GM18951 (cell line): ENCODE measurements at regions not wholly inside any gene's neighbourhood (a gene's known extent, or its start where the extent isn't known, plus 50 kb on each side); places are given as distances from the start of the nearest gene placed in this dataset.

Source experiments
- POLR2A ChIP-seq: IDR thresholded peaks from 4 replicates; pipeline ENCODE4 v1.6.1; 2011; ENCODE audit warnings: mild to moderate bottlenecking; ENCODE audit not compliant: insufficient read length, insufficient read depth; ENCODE audit errors: extremely low read depth
- in situ Hi-C: fragments of 300-500 bp; cut with MboI; formaldehyde crosslinking; loops from one replicate; pipeline ENCODE4 v1.12.0; 2022; ENCODE audit warnings: low sequenced_read_pairs, mixed read lengths, inconsistent platforms; ENCODE audit not compliant: unreplicated experiment

- in situ Hi-C loops = no loop called here
- TF ChIP-seq POLR2A = no peak
These were observed 381.0 kb upstream of the TPK1 start for GRCh38 chr7:145216866-145217265.

- in situ Hi-C loops = no loop called here
- TF ChIP-seq POLR2A = no peak
These were observed 376.2 kb upstream of the TPK1 start for GRCh38 chr7:145212050-145212449.

- in situ Hi-C loops = no loop called here
- TF ChIP-seq POLR2A = no peak
These were observed 375.4 kb upstream of the TPK1 start for GRCh38 chr7:145211211-145211610.

GRCh38 chr7:145193951-145194350, 358.1 kb upstream of the TPK1 start:
- in situ Hi-C loops = no loop called here
- TF ChIP-seq POLR2A = no peak

- TF ChIP-seq POLR2A = no peak
- in situ Hi-C loops = no loop called here
These were observed 349.1 kb upstream of the TPK1 start for GRCh38 chr7:145184956-145185355.

GRCh38 chr7:145183069-145183468, 347.2 kb upstream of the TPK1 start:
- no peak for TF ChIP-seq POLR2A
- in situ Hi-C loops = no loop called here

GRCh38 chr7:145175366-145175765, 339.5 kb upstream of the TPK1 start:
- no peak for TF ChIP-seq POLR2A
- in situ Hi-C loops = no loop called here

- in situ Hi-C loops = loop anchor here (25.0 kb wide), 1 partner anchor 917 kb away; no protein-coding TSS in a partner anchor
- no peak for TF ChIP-seq POLR2A
These were observed 334.1 kb upstream of the TPK1 start for GRCh38 chr7:145169908-145170307.

GRCh38 chr7:145168879-145169278, 333.0 kb upstream of the TPK1 start:
- TF ChIP-seq POLR2A = no peak
- in situ Hi-C loops = loop anchor here (25.0 kb wide), 1 partner anchor 918 kb away; no protein-coding TSS in a partner anchor

- no peak for TF ChIP-seq POLR2A
- in situ Hi-C loops = loop anchor here (25.0 kb wide), 1 partner anchor 919 kb away; no protein-coding TSS in a partner anchor
These were observed 332.6 kb upstream of the TPK1 start for GRCh38 chr7:145168427-145168826.

GRCh38 chr7:145156834-145157233, 321.0 kb upstream of the TPK1 start:
- in situ Hi-C loops = loop anchor here (25.0 kb wide), 1 partner anchor 930 kb away; no protein-coding TSS in a partner anchor
- TF ChIP-seq POLR2A = no peak

- in situ Hi-C loops = loop anchor here (25.0 kb wide), 1 partner anchor 935 kb away; no protein-coding TSS in a partner anchor
- TF ChIP-seq POLR2A = no peak
These were observed 316.7 kb upstream of the TPK1 start for GRCh38 chr7:145152589-145152988.

GRCh38 chr7:145151676-145152075, 315.8 kb upstream of the TPK1 start:
- in situ Hi-C loops = loop anchor here (25.0 kb wide), 1 partner anchor 936 kb away; no protein-coding TSS in a partner anchor
- TF ChIP-seq POLR2A = no peak

GRCh38 chr7:145147865-145148264, 312.0 kb upstream of the TPK1 start:
- in situ Hi-C loops = no loop called here
- TF ChIP-seq POLR2A = no peak

- in situ Hi-C loops = no loop called here
- TF ChIP-seq POLR2A = no peak
These were observed 307.8 kb upstream of the TPK1 start for GRCh38 chr7:145143685-145144084.
